SK-N-SH (cell line): ENCODE measurements at regions not wholly inside any gene's neighbourhood (a gene's known extent, or its start where the extent isn't known, plus 50 kb on each side); places are given as distances from the start of the nearest gene placed in this dataset.

Source experiments
- CTCF ChIA-PET: fragments of 300-600, 350-600 bp; formaldehyde crosslinking; extraction: SDS; loops from one replicate; lab custom pipeline; 2021; lab: Yijun Ruan, JAX
- POLR2A ChIA-PET: fragments of 350-600 bp; sonication (Branson Sonifier 250); formaldehyde crosslinking; extraction: SDS; loops from one replicate; lab custom pipeline; 2020; ENCODE audit warnings: antibody characterized with exemption, inconsistent platforms; lab: Yijun Ruan, JAX
- DNase-seq: peaks from one replicate; pipeline ENCODE4 v3.0.0; 2012
- H2AFZ ChIP-seq: fragments of 200-600 bp; sonication (generic); 2 replicates; pipeline ENCODE4 v1.8.1; 2016; ENCODE audit warnings: antibody characterized with exemption, mild to moderate bottlenecking, low read depth
- H3F3A ChIP-seq: fragments of 200-600 bp; sonication (generic); replicated peaks from 2 replicates; pipeline ENCODE3; 2016; ENCODE audit warnings: antibody characterized with exemption, mild to moderate bottlenecking; ENCODE audit not compliant: insufficient read depth
- H3K27ac ChIP-seq, 2 experiments: fragments of 200-500 bp in 1 of 2; fragments of 200-600 bp in 1 of 2; sonication (Bioruptor generic) in 1 of 2; sonication (generic), shearing (Covaris generic) in 1 of 2; 2 replicates each; pipeline versions ENCODE4 v1.5.1 to v1.6.1; 2014 to 2016; ENCODE audit warnings: low read depth in 2 of 2, inconsistent platforms in 1 of 2, low read length in 1 of 2, mild to moderate bottlenecking in 1 of 2, mixed read lengths in 1 of 2
- H3K27me3 ChIP-seq: fragments of 200-600 bp; sonication (generic), shearing (Covaris generic); 2 replicates; pipeline ENCODE4 v1.6.1; 2016; ENCODE audit warnings: mixed run types; ENCODE audit not compliant: insufficient read depth
- H3K36me3 ChIP-seq, 2 experiments: fragments of 200-500 bp in 1 of 2; fragments of 200-600 bp in 1 of 2; sonication (Bioruptor generic) in 1 of 2; sonication (generic) in 1 of 2; replicated peaks in 1 of 2; 2 replicates each; pipeline versions ENCODE3 to v1.5.1; 2014 to 2016; ENCODE audit warnings: low read length in 1 of 2, mild to moderate bottlenecking in 1 of 2; ENCODE audit not compliant: insufficient read depth in 2 of 2, control insufficient read depth in 1 of 2
- H3K4me1 ChIP-seq, 2 experiments: fragments of 200-500 bp in 1 of 2; fragments of 200-600 bp in 1 of 2; sonication (Bioruptor generic) in 1 of 2; sonication (generic), shearing (Covaris generic) in 1 of 2; 2 replicates each; pipeline versions ENCODE4 v1.5.1 to v1.6.1; 2014 to 2016; ENCODE audit warnings: low read depth in 1 of 2, low read length in 1 of 2, mixed run types in 1 of 2; ENCODE audit not compliant: insufficient read depth in 2 of 2, control insufficient read depth in 1 of 2
- H3K4me2 ChIP-seq: fragments of 200-600 bp; sonication (generic), shearing (Covaris generic); 2 replicates; pipeline ENCODE4 v1.6.1; 2017; ENCODE audit warnings: mixed run types
- H3K4me3 ChIP-seq, 2 experiments: fragments of 200-500 bp in 1 of 2; fragments of 200-600 bp in 1 of 2; sonication (Bioruptor generic) in 1 of 2; sonication (generic), shearing (Covaris generic) in 1 of 2; 2 replicates each; pipeline versions ENCODE4 v1.5.1 to v1.8.1; 2014 to 2016; ENCODE audit warnings: low read depth in 2 of 2, inconsistent platforms in 1 of 2, low read length in 1 of 2, mild to moderate bottlenecking in 1 of 2, mixed read lengths in 1 of 2, moderate library complexity in 1 of 2
- H3K79me2 ChIP-seq: fragments of 200-600 bp; sonication (generic); 2 replicates; pipeline ENCODE4 v1.8.1; 2017; ENCODE audit warnings: mild to moderate bottlenecking; ENCODE audit not compliant: insufficient read depth
- H3K9ac ChIP-seq: fragments of 200-600 bp; sonication (generic); 2 replicates; pipeline ENCODE4 v1.6.1; 2017; ENCODE audit warnings: mixed run types
- H3K9me2 ChIP-seq: fragments of 200-600 bp; sonication (generic); 2 replicates; pipeline ENCODE4 v1.6.1; 2017; ENCODE audit warnings: mixed run types
- H3K9me3 ChIP-seq: fragments of 200-600 bp; sonication (generic); 2 replicates; pipeline ENCODE4 v1.6.1; 2017; ENCODE audit warnings: mixed run types, mild to moderate bottlenecking, moderate library complexity
- H4K20me1 ChIP-seq: fragments of 200-600 bp; sonication (generic); 2 replicates; pipeline ENCODE4 v1.6.1; 2017; ENCODE audit warnings: mild to moderate bottlenecking, mixed run types; ENCODE audit not compliant: insufficient read depth
- CHD2 ChIP-seq: fragments of 150-350 bp; IDR thresholded peaks from 2 replicates; pipeline ENCODE4 v1.6.1; 2018; ENCODE audit warnings: low read length; ENCODE audit not compliant: partially characterized antibody
- ELF1 ChIP-seq: IDR thresholded peaks from 2 replicates; pipeline ENCODE4 v1.4.0; 2012
- FOSL2 ChIP-seq: IDR thresholded peaks from 2 replicates; pipeline ENCODE4 v1.4.0; 2012; ENCODE audit warnings: low read depth, mild to moderate bottlenecking, moderate library complexity, borderline replicate concordance
- FOXJ3 ChIP-seq: sonication (generic); formaldehyde crosslinking; IDR thresholded peaks from 2 replicates; pipeline ENCODE4 v1.5.1; 2020; ENCODE audit warnings: mild to moderate bottlenecking, missing genetic modification reagents
- GABPA ChIP-seq: IDR thresholded peaks from 2 replicates; pipeline ENCODE4 v1.4.0; 2012; ENCODE audit warnings: low read depth, mild to moderate bottlenecking
- GATA2 ChIP-seq: sonication (generic); formaldehyde crosslinking; IDR thresholded peaks from 2 replicates; pipeline ENCODE4 v1.5.0; 2020; ENCODE audit warnings: mild to moderate bottlenecking, missing genetic modification reagents
- NFIC ChIP-seq: IDR thresholded peaks from 2 replicates; pipeline ENCODE4 v1.4.0; 2012; ENCODE audit warnings: borderline replicate concordance
- NRF1 ChIP-seq: IDR thresholded peaks from 2 replicates; pipeline ENCODE4 v1.6.1; 2012; ENCODE audit warnings: low read depth, mild to moderate bottlenecking, low read length
- RCOR1 ChIP-seq: fragments of 150-350 bp; IDR thresholded peaks from 2 replicates; pipeline ENCODE4 v1.6.1; 2017; ENCODE audit warnings: antibody characterized with exemption, low read length
- SIN3A ChIP-seq: IDR thresholded peaks from 2 replicates; pipeline ENCODE4 v1.6.1; 2012; ENCODE audit warnings: low read depth, mild to moderate bottlenecking, low read length, moderate library complexity, borderline replicate concordance
- SMC3 ChIP-seq: IDR thresholded peaks from 2 replicates; pipeline ENCODE4 v1.6.1; 2012; ENCODE audit warnings: low read depth, low read length, improper control_type of control experiment
- TAF1 ChIP-seq: IDR thresholded peaks from 2 replicates; pipeline ENCODE4 v1.6.1; 2012; ENCODE audit warnings: low read depth, mild to moderate bottlenecking, low read length, moderate library complexity, borderline replicate concordance
- YY1 ChIP-seq: IDR thresholded peaks from 2 replicates; pipeline ENCODE4 v1.4.0; 2012; ENCODE audit warnings: low read depth, mild to moderate bottlenecking
- WGBS: methylation state at CpG from one replicate; pipeline ENCODE4 v1.1.6; 2017; ENCODE audit warnings: low lambda C conversion rate; 5-methylcytosine and 5-hydroxymethylcytosine counted together
- TF ChIP-seq, protein P1 (sequence below): IDR thresholded peaks from 2 replicates; pipeline ENCODE4; 2012
- TF ChIP-seq, protein P2 (sequence below): IDR thresholded peaks from 2 replicates; pipeline ENCODE4 v1.6.1; 2012; ENCODE audit warnings: mild to moderate bottlenecking, low read depth, low read length, moderate library complexity
- TF ChIP-seq, protein P3 (sequence below): IDR thresholded peaks from 2 replicates; pipeline ENCODE4 v1.4.0; 2012; ENCODE audit warnings: low read depth, borderline replicate concordance
- TF ChIP-seq, protein P4 (sequence below): IDR thresholded peaks from 2 replicates; pipeline ENCODE4 v1.4.0; 2012; ENCODE audit warnings: low read depth
- TF ChIP-seq, protein P5 (sequence below): IDR thresholded peaks from 2 replicates; pipeline ENCODE4 v1.4.0; 2012; ENCODE audit warnings: low read depth, borderline replicate concordance

DNA sequence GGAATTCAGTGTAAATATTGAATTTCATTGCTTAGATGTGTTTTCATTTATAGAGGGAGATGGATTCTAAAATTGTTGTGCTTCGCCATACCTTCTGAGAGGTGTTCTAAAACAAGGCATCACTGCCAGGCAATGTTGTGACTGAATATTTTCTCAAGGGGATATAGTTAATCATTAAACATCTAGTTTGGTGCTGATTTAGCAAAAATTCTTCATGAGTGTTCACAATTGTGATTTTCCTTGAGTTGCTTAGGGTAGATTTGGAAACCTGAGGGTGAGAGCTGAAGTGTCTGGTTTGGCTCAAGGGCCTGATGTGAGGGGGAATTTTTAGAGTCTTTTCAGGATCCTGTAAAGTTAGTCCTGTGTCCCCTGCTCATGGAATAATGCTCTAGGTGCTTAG, 104.5 kb downstream of the MAT2B start (continued):
- TF ChIP-seq FOXJ3 (CRISPR knock-in tag) (no peak), SMC3 (no peak)

DNA sequence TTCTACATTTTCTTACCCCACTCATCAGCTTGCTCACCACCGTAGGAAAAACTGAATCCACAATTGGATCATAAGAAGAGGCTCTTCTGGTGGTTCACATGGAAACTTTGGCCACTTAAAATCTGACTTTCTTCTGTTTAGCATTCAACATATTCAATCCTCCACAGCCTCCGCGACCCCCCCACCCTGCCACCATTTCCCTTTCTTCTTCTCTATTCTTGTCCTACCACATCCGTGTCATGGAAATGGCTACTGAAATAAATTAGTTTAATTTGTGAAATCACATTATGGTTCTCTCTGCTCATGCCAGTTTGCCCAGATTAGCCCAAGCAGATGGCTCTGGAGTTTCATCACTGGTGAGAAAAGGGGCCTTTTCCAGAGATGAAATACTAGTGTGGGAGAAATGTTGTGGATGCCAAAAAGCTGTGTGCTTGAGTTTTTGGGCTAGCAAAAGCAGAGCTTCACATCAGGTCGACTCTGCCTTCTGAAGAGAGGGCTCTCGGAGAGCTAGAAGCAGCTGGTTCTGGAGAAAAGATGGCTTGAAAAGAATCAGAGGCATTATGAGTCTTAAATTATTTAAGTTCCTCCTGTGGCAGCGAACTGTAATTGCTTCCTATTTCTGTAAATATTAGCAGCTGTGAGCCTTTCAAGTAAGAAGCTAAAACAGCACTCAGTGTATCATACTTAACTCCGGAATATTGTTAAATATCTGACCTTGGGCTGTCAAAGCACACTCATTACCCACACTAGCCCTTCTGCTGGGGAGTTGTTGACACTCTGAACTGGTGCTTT, 107.1 kb downstream of the MAT2B start:
- CTCF ChIA-PET = interaction anchor here (1.8 kb wide), 1 partner anchor 11 kb away, joined by 9 read pairs; no protein-coding TSS in a partner anchor
- Histone ChIP-seq H3K4me2 (no peak overlapping the region), H3K4me1 (peaks cover 0 to 8% of the 10 kb centered on the region in 2 experiments; a peak in 1 of 4 replicates), H3K9me2 (no peaks in the 10 kb centered on the region), H4K20me1 (no peaks in the 10 kb centered on the region), H3K79me2 (no peaks in the 10 kb centered on the region), H3K27me3 (no peaks in the 10 kb centered on the region), H2AFZ (no peak overlapping the region), H3K27ac (no peak overlapping the region; a peak in 1 of 4 replicates), H3K4me3 (no peak overlapping the region), H3K36me3 (no peaks in the 10 kb centered on the region), H3F3A (no peaks in the 10 kb centered on the region), H3K9me3 (no peaks in the 10 kb centered on the region), H3K9ac (no peak overlapping the region)
- 41% methylated on average over 8 of the region's 8 CpGs for WGBS
- DNase-seq = no peak
- POLR2A ChIA-PET = no interaction called here
- TF ChIP-seq YY1 = no peak
- TF ChIP-seq FOXJ3 (CRISPR knock-in tag) = no peak
- TF ChIP-seq ELF1 = no peak
- TF ChIP-seq NFIC = no peak

DNA sequence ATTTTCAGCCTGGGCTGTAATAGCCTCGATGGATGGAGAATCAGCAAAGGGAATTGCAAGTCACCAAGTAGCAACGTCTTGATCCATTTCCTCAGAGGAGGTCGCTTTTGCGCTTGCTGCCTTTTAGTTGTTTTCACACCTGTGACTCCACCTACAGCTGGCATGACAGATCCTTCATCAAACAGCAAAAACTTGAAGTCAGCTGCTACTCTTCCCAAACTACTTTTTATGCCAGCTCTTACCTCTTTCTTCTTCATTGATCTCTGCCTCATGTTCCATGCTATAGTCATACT, 107.7 kb downstream of the MAT2B start:
- Histone ChIP-seq H3K9me2 (no peaks in the 10 kb centered on the region), H3K4me3 (no peak overlapping the region), H3F3A (no peaks in the 10 kb centered on the region), H3K4me1 (peaks cover 0 to 8% of the 10 kb centered on the region in 2 experiments; a peak in 1 of 4 replicates), H4K20me1 (no peaks in the 10 kb centered on the region), H3K36me3 (no peaks in the 10 kb centered on the region), H2AFZ (no peak overlapping the region), H3K27ac (no peak overlapping the region; a peak in 1 of 4 replicates), H3K9ac (no peak overlapping the region), H3K9me3 (no peaks in the 10 kb centered on the region), H3K27me3 (no peaks in the 10 kb centered on the region), H3K79me2 (no peaks in the 10 kb centered on the region), H3K4me2 (no peak overlapping the region)
- DNase-seq = no peak
- POLR2A ChIA-PET = no interaction called here
- CTCF ChIA-PET = interaction anchor here (1.8 kb wide), 1 partner anchor 11 kb away, joined by 9 read pairs; no protein-coding TSS in a partner anchor
- WGBS = 56% methylated on average over 4 of the region's 4 CpGs
- TF ChIP-seq TAF1 (no peak), NRF1 (no peak), ELF1 (no peak), GATA2 (CRISPR knock-in tag) (no peak), RCOR1 (no peak), CHD2 (no peak), GABPA (no peak), SMC3 (no peak), SIN3A (no peak), FOSL2 (no peak)
- TF ChIP-seq, protein P1, sequence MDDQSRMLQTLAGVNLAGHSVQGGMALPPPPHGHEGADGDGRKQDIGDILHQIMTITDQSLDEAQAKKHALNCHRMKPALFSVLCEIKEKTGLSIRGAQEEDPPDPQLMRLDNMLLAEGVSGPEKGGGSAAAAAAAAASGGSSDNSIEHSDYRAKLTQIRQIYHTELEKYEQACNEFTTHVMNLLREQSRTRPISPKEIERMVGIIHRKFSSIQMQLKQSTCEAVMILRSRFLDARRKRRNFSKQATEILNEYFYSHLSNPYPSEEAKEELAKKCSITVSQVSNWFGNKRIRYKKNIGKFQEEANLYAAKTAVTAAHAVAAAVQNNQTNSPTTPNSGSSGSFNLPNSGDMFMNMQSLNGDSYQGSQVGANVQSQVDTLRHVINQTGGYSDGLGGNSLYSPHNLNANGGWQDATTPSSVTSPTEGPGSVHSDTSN = no peak
- TF ChIP-seq, protein P2, sequence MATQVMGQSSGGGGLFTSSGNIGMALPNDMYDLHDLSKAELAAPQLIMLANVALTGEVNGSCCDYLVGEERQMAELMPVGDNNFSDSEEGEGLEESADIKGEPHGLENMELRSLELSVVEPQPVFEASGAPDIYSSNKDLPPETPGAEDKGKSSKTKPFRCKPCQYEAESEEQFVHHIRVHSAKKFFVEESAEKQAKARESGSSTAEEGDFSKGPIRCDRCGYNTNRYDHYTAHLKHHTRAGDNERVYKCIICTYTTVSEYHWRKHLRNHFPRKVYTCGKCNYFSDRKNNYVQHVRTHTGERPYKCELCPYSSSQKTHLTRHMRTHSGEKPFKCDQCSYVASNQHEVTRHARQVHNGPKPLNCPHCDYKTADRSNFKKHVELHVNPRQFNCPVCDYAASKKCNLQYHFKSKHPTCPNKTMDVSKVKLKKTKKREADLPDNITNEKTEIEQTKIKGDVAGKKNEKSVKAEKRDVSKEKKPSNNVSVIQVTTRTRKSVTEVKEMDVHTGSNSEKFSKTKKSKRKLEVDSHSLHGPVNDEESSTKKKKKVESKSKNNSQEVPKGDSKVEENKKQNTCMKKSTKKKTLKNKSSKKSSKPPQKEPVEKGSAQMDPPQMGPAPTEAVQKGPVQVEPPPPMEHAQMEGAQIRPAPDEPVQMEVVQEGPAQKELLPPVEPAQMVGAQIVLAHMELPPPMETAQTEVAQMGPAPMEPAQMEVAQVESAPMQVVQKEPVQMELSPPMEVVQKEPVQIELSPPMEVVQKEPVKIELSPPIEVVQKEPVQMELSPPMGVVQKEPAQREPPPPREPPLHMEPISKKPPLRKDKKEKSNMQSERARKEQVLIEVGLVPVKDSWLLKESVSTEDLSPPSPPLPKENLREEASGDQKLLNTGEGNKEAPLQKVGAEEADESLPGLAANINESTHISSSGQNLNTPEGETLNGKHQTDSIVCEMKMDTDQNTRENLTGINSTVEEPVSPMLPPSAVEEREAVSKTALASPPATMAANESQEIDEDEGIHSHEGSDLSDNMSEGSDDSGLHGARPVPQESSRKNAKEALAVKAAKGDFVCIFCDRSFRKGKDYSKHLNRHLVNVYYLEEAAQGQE = no peak
- TF ChIP-seq, protein P3, sequence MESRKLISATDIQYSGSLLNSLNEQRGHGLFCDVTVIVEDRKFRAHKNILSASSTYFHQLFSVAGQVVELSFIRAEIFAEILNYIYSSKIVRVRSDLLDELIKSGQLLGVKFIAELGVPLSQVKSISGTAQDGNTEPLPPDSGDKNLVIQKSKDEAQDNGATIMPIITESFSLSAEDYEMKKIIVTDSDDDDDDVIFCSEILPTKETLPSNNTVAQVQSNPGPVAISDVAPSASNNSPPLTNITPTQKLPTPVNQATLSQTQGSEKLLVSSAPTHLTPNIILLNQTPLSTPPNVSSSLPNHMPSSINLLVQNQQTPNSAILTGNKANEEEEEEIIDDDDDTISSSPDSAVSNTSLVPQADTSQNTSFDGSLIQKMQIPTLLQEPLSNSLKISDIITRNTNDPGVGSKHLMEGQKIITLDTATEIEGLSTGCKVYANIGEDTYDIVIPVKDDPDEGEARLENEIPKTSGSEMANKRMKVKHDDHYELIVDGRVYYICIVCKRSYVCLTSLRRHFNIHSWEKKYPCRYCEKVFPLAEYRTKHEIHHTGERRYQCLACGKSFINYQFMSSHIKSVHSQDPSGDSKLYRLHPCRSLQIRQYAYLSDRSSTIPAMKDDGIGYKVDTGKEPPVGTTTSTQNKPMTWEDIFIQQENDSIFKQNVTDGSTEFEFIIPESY = no peak
- TF ChIP-seq, protein P4, sequence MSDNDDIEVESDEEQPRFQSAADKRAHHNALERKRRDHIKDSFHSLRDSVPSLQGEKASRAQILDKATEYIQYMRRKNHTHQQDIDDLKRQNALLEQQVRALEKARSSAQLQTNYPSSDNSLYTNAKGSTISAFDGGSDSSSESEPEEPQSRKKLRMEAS = no peak
- TF ChIP-seq, protein P5, sequence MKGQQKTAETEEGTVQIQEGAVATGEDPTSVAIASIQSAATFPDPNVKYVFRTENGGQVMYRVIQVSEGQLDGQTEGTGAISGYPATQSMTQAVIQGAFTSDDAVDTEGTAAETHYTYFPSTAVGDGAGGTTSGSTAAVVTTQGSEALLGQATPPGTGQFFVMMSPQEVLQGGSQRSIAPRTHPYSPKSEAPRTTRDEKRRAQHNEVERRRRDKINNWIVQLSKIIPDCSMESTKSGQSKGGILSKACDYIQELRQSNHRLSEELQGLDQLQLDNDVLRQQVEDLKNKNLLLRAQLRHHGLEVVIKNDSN = no peak
